ENCODE measurements at regions not wholly inside any gene's neighbourhood (a gene's known extent, or its start where the extent isn't known, plus 50 kb on each side); places are given as distances from the start of the nearest gene placed in this dataset.

DNA sequence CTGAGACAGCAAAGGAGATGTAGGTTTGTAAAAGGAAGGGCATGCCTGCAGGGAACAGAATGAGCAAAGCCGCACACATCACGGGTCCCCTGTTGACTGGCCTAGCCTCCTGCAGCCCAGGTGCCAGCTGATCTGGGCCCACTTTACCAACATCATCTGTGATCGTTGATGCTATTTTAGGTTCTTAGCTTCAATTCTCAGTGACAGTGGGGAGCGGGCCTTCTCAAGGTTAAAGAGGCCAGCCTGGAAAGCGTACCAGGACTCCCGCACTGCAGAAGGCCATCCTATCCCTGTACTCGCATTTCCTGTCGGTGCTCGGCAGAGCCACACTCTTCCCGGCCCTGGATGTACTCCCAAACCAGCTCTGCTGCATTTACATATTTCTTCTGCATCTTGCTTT lies 213.5 kb upstream of the IRX1 start:
- TF ChIP-seq, protein P1, sequence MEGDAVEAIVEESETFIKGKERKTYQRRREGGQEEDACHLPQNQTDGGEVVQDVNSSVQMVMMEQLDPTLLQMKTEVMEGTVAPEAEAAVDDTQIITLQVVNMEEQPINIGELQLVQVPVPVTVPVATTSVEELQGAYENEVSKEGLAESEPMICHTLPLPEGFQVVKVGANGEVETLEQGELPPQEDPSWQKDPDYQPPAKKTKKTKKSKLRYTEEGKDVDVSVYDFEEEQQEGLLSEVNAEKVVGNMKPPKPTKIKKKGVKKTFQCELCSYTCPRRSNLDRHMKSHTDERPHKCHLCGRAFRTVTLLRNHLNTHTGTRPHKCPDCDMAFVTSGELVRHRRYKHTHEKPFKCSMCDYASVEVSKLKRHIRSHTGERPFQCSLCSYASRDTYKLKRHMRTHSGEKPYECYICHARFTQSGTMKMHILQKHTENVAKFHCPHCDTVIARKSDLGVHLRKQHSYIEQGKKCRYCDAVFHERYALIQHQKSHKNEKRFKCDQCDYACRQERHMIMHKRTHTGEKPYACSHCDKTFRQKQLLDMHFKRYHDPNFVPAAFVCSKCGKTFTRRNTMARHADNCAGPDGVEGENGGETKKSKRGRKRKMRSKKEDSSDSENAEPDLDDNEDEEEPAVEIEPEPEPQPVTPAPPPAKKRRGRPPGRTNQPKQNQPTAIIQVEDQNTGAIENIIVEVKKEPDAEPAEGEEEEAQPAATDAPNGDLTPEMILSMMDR (IDR thresholded peaks at IDR 0.05) = no peak
- TF ChIP-seq SMAD3 (CRISPR knock-in tag; IDR thresholded peaks at IDR 0.05; ENCODE audit: borderline replicate concordance) (no peak), ATF1 (CRISPR knock-in tag; IDR thresholded peaks at IDR 0.05) (no peak), TEAD4 (CRISPR knock-in tag; IDR thresholded peaks at IDR 0.05) (no peak), ZNF671 (CRISPR knock-in tag; IDR thresholded peaks at IDR 0.05) (no peak), CREB1 (CRISPR knock-in tag; IDR thresholded peaks at IDR 0.05) (no peak), TCF7 (CRISPR knock-in tag; IDR thresholded peaks at IDR 0.05; ENCODE audit: low read depth) (no peak), CBFB (CRISPR knock-in tag; IDR thresholded peaks at IDR 0.05; ENCODE audit: low read depth) (no peak), FOXJ3 (CRISPR knock-in tag; IDR thresholded peaks at IDR 0.05; ENCODE audit: borderline replicate concordance) (no peak), ZNF423 (CRISPR knock-in tag; IDR thresholded peaks at IDR 0.05) (no peak)
- TF ChIP-seq, protein P2, sequence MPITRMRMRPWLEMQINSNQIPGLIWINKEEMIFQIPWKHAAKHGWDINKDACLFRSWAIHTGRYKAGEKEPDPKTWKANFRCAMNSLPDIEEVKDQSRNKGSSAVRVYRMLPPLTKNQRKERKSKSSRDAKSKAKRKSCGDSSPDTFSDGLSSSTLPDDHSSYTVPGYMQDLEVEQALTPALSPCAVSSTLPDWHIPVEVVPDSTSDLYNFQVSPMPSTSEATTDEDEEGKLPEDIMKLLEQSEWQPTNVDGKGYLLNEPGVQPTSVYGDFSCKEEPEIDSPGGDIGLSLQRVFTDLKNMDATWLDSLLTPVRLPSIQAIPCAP (CRISPR knock-in tag; IDR thresholded peaks at IDR 0.05) = no peak
- TF ChIP-seq, protein P3, sequence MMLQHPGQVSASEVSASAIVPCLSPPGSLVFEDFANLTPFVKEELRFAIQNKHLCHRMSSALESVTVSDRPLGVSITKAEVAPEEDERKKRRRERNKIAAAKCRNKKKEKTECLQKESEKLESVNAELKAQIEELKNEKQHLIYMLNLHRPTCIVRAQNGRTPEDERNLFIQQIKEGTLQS (CRISPR knock-in tag; conservative IDR thresholded peaks at IDR 0.05) = no peak
- TF ChIP-seq, protein P4, sequence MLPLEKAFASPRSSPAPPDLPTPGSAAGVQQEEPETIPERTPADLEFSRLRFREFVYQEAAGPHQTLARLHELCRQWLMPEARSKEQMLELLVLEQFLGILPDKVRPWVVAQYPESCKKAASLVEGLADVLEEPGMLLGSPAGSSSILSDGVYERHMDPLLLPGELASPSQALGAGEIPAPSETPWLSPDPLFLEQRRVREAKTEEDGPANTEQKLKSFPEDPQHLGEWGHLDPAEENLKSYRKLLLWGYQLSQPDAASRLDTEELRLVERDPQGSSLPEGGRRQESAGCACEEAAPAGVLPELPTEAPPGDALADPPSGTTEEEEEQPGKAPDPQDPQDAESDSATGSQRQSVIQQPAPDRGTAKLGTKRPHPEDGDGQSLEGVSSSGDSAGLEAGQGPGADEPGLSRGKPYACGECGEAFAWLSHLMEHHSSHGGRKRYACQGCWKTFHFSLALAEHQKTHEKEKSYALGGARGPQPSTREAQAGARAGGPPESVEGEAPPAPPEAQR (CRISPR knock-in tag; IDR thresholded peaks at IDR 0.05) = no peak

Measured in WTC11 (cell line).